ENCODE measurements at regions not wholly inside any gene's neighbourhood (a gene's known extent, or its start where the extent isn't known, plus 50 kb on each side); places are given as distances from the start of the nearest gene placed in this dataset.

DNA sequence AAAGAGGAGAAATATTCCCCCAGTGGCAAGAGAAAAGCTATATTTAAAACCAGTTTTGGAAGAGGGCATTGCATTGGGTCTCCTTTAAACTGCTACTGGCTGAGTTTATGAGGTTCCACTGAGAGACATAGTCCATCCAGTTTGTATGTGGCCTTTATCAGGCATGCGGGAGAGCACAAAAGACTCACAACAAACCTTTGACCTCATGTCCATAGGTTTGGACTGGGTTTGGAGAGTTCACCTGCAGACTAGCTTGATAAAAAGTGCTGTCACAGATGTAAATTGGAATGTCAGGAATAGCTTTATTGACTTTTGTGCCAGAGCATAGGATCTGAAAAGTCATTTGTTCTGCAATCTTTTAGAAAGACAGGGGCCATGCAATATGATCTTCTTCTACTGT lies 131.0 kb upstream of the NRIP1 start:
- Mint-ChIP-seq H3K4me1 (ENCODE audit: unreplicated experiment) (no peaks in the 10 kb centered on the region), H3K9me3 (ENCODE audit: unreplicated experiment) (no peaks in the 10 kb centered on the region), H3K36me3 (ENCODE audit: unreplicated experiment) (no peaks in the 10 kb centered on the region), H3K27me3 (ENCODE audit: unreplicated experiment) (no peaks in the 10 kb centered on the region), H3K27ac (ENCODE audit: unreplicated experiment) (no peak overlapping the region), H3K4me3 (ENCODE audit: unreplicated experiment) (no peak overlapping the region)
- no peak for DNase-seq (ENCODE audit: extremely low spot score, unreplicated experiment)
- no peak for TF ChIP-seq CTCF (IDR thresholded peaks at IDR 0.05)

GRCh38 chr21:15197696-15198095 lies 132.9 kb upstream of the NRIP1 start:
- no peak for DNase-seq (ENCODE audit: extremely low spot score, unreplicated experiment)
- H3K4me3 Mint-ChIP-seq (ENCODE audit: unreplicated experiment): no peak overlapping the region
- no peak for TF ChIP-seq CTCF (IDR thresholded peaks at IDR 0.05)
- no peaks in the 10 kb centered on the region for H3K36me3 Mint-ChIP-seq (ENCODE audit: unreplicated experiment)
- H3K9me3 Mint-ChIP-seq (ENCODE audit: unreplicated experiment): no peaks in the 10 kb centered on the region
- H3K27ac Mint-ChIP-seq (ENCODE audit: unreplicated experiment): no peak overlapping the region
- H3K4me1 Mint-ChIP-seq (ENCODE audit: unreplicated experiment): no peaks in the 10 kb centered on the region
- no peaks in the 10 kb centered on the region for H3K27me3 Mint-ChIP-seq (ENCODE audit: unreplicated experiment)

- Mint-ChIP-seq H3K4me3 (ENCODE audit: unreplicated experiment) (no peak overlapping the region), H3K9me3 (ENCODE audit: unreplicated experiment) (no peaks in the 10 kb centered on the region), H3K4me1 (ENCODE audit: unreplicated experiment) (no peaks in the 10 kb centered on the region)
These were observed 134.9 kb upstream of the NRIP1 start for GRCh38 chr21:15199414-15200383.

GRCh38 chr21:15203740-15204139 lies 138.9 kb upstream of the NRIP1 start:
- H3K4me3 Mint-ChIP-seq (ENCODE audit: unreplicated experiment): no peak overlapping the region
- H3K27me3 Mint-ChIP-seq (ENCODE audit: unreplicated experiment): no peaks in the 10 kb centered on the region
- H3K36me3 Mint-ChIP-seq (ENCODE audit: unreplicated experiment): no peaks in the 10 kb centered on the region
- no peaks in the 10 kb centered on the region for H3K4me1 Mint-ChIP-seq (ENCODE audit: unreplicated experiment)
- H3K27ac Mint-ChIP-seq (ENCODE audit: unreplicated experiment): no peak overlapping the region
- H3K9me3 Mint-ChIP-seq (ENCODE audit: unreplicated experiment): no peaks in the 10 kb centered on the region
- no peak for DNase-seq (ENCODE audit: extremely low spot score, unreplicated experiment)
- TF ChIP-seq CTCF (IDR thresholded peaks at IDR 0.05): no peak

More at GRCh38 chr21:15199414-15200383, 134.9 kb upstream of the NRIP1 start:
- no peak for DNase-seq (ENCODE audit: extremely low spot score, unreplicated experiment)
- H3K27me3 Mint-ChIP-seq (ENCODE audit: unreplicated experiment): no peaks in the 10 kb centered on the region
- no peak overlapping the region for H3K27ac Mint-ChIP-seq (ENCODE audit: unreplicated experiment)
- no peak for TF ChIP-seq CTCF (IDR thresholded peaks at IDR 0.05)
- no peaks in the 10 kb centered on the region for H3K36me3 Mint-ChIP-seq (ENCODE audit: unreplicated experiment)

DNA sequence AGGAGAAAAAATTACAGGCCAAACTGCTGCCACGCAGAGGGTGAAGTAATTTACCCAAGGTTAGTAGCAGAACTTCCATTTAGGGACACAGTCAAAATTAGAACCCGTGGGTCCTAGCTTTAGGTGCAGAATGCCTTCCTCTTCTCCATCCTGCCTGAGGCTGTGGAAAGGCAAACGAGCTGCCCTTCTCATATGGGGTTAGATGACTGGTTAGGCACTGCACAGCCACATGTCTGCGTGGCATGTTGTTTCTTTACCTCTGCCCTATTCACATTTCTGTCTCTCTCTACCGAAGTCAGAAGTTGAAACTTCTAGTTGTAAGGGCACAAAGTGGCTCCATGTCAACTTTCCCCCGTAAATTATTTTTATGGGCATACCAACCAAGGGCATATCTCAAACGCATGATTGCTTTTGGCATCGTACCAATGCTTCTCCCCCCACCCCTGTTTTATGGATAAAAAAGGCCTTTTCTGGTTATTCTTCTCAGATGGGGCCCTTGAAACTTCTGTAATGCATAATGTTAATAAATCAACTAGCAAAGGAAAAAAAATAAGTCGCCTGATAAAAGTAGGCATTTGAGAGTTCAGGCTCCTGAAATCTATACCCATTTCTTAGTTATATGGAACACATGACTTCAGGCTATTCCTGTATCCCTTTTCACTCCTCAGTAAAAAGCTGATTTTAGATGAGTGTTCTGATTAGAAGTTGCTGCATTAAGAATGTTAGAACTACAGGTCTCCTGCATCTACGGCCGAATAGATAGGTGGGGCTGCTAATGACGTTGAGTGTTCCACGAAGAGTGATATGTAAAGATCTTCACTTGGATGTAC lies 139.6 kb upstream of the NRIP1 start:
- Mint-ChIP-seq H3K27ac (ENCODE audit: unreplicated experiment) (no peak overlapping the region), H3K36me3 (ENCODE audit: unreplicated experiment) (no peaks in the 10 kb centered on the region), H3K27me3 (ENCODE audit: unreplicated experiment) (no peaks in the 10 kb centered on the region), H3K4me1 (ENCODE audit: unreplicated experiment) (no peaks in the 10 kb centered on the region), H3K4me3 (ENCODE audit: unreplicated experiment) (no peak overlapping the region), H3K9me3 (ENCODE audit: unreplicated experiment) (no peaks in the 10 kb centered on the region)
- TF ChIP-seq CTCF (IDR thresholded peaks at IDR 0.05): no peak
- no peak for DNase-seq (ENCODE audit: extremely low spot score, unreplicated experiment)
